Astrocyte (in vitro differentiated cells and primary cell): ENCODE measurements at regions not wholly inside any gene's neighbourhood (a gene's known extent, or its start where the extent isn't known, plus 50 kb on each side); places are given as distances from the start of the nearest gene placed in this dataset.

Source experiments
- DNase-seq: peaks from one replicate; pipeline ENCODE4 v3.0.0-alpha.2; 2010; ENCODE audit warnings: low read depth
- FAIRE-seq: peaks from 2 replicates; lab custom pipeline; 2011; peaks lifted over from hg19 to GRCh38; lab: Jason Lieb, UNC
- H2AFZ ChIP-seq: 2 replicates; pipeline ENCODE4 v1.6.0; 2012; ENCODE audit warnings: low read depth, low read length, inconsistent platforms
- H3K27ac ChIP-seq: 2 replicates; pipeline ENCODE4 v1.5.1; 2011; ENCODE audit warnings: low read depth, low read length, inconsistent platforms
- H3K27me3 ChIP-seq: 2 replicates; pipeline ENCODE4 v1.6.0; 2011; ENCODE audit warnings: low read length, inconsistent platforms; ENCODE audit not compliant: insufficient read depth
- H3K36me3 ChIP-seq: 2 replicates; pipeline ENCODE4 v1.5.1; 2011; ENCODE audit warnings: low read length, inconsistent platforms; ENCODE audit not compliant: insufficient read depth
- H3K4me1 ChIP-seq: 2 replicates; pipeline ENCODE4 v1.5.1; 2011; ENCODE audit warnings: low read length, inconsistent platforms; ENCODE audit not compliant: insufficient read depth
- H3K4me2 ChIP-seq: 2 replicates; pipeline ENCODE4 v1.6.0; 2012; ENCODE audit warnings: low read length, inconsistent platforms
- H3K4me3 ChIP-seq: 2 replicates; pipeline ENCODE4 v1.5.1; 2011; ENCODE audit warnings: low read depth, mild to moderate bottlenecking, low read length, inconsistent platforms; ENCODE audit not compliant: insufficient read depth
- H3K79me2 ChIP-seq: 2 replicates; pipeline ENCODE4 v1.6.0; 2012; ENCODE audit warnings: mild to moderate bottlenecking, low read length, inconsistent platforms; ENCODE audit not compliant: insufficient read depth
- H3K9ac ChIP-seq: 2 replicates; pipeline ENCODE4 v1.6.0; 2012; ENCODE audit warnings: mild to moderate bottlenecking, low read length, inconsistent platforms
- H3K9me3 ChIP-seq: 2 replicates; pipeline ENCODE4 v1.5.1; 2012; ENCODE audit warnings: low read depth, mild to moderate bottlenecking, low read length, inconsistent platforms; ENCODE audit not compliant: insufficient read depth
- H4K20me1 ChIP-seq: 2 replicates; pipeline ENCODE4 v1.6.0; 2012; ENCODE audit warnings: low read length, inconsistent platforms; ENCODE audit not compliant: insufficient read depth
- H3K27ac Mint-ChIP-seq: one replicate; pipeline ENCODE4 v1.8.0; 2021; ENCODE audit warnings: mild to moderate bottlenecking, mixed read lengths; ENCODE audit not compliant: unreplicated experiment
- H3K27me3 Mint-ChIP-seq: one replicate; pipeline ENCODE4 v1.8.0; 2021; ENCODE audit warnings: low read depth, mixed read lengths; ENCODE audit not compliant: unreplicated experiment
- H3K36me3 Mint-ChIP-seq: one replicate; pipeline ENCODE4 v1.8.0; 2021; ENCODE audit warnings: low read depth, mixed read lengths; ENCODE audit not compliant: unreplicated experiment
- H3K4me1 Mint-ChIP-seq: one replicate; pipeline ENCODE4 v1.8.0; 2021; ENCODE audit warnings: low read depth, mixed read lengths; ENCODE audit not compliant: unreplicated experiment
- H3K4me3 Mint-ChIP-seq: one replicate; pipeline ENCODE4 v1.8.0; 2021; ENCODE audit warnings: mild to moderate bottlenecking, moderate library complexity, mixed read lengths; ENCODE audit not compliant: unreplicated experiment
- H3K9me3 Mint-ChIP-seq: one replicate; pipeline ENCODE4 v1.8.0; 2021; ENCODE audit warnings: mild to moderate bottlenecking, mixed read lengths; ENCODE audit not compliant: unreplicated experiment
- CTCF ChIP-seq: IDR thresholded peaks from 2 replicates; pipeline ENCODE4 v1.5.1; 2011; ENCODE audit warnings: low read depth, mild to moderate bottlenecking, inconsistent platforms, low read length, moderate library complexity; ENCODE audit not compliant: insufficient read depth
- EZH2 ChIP-seq: IDR thresholded peaks from 2 replicates; pipeline ENCODE4 v1.6.1; 2012; ENCODE audit warnings: mild to moderate bottlenecking, low read length, inconsistent platforms; ENCODE audit not compliant: insufficient read depth

GRCh38 chr2:158002079-158002478, 99.6 kb upstream of the UPP2 start:
- Mint-ChIP-seq H3K9me3 (no peaks in the 10 kb centered on the region), H3K4me3 (no peak overlapping the region), H3K4me1 (no peaks in the 10 kb centered on the region), H3K27me3 (no peaks in the 10 kb centered on the region), H3K36me3 (no peaks in the 10 kb centered on the region), H3K27ac (no peak overlapping the region)
- Histone ChIP-seq H3K79me2 (no peaks in the 10 kb centered on the region), H3K4me1 (no peaks in the 10 kb centered on the region), H3K36me3 (no peaks in the 10 kb centered on the region), H3K27ac (no peak overlapping the region), H3K4me3 (no peak overlapping the region), H3K9ac (no peak overlapping the region), H3K27me3 (no peaks in the 10 kb centered on the region), H4K20me1 (no peaks in the 10 kb centered on the region), H2AFZ (no peak overlapping the region), H3K9me3 (no peaks in the 10 kb centered on the region), H3K4me2 (no peak overlapping the region)
- FAIRE-seq (no peak), DNase-seq (no peak)
- TF ChIP-seq EZH2 (no peak), CTCF (no peak)

- no peak overlapping the region for H2AFZ ChIP-seq
- H3K27ac Mint-ChIP-seq: no peak overlapping the region
- H3K36me3 Mint-ChIP-seq: no peaks in the 10 kb centered on the region
- no peaks in the 10 kb centered on the region for H4K20me1 ChIP-seq
- H3K27me3 Mint-ChIP-seq: no peaks in the 10 kb centered on the region
- DNase-seq (no peak), FAIRE-seq (no peak)
- H3K36me3 ChIP-seq: no peaks in the 10 kb centered on the region
- H3K4me1 ChIP-seq: no peaks in the 10 kb centered on the region
- H3K4me3 Mint-ChIP-seq: no peak overlapping the region
- no peaks in the 10 kb centered on the region for H3K27me3 ChIP-seq
- H3K4me1 Mint-ChIP-seq: no peaks in the 10 kb centered on the region
- H3K9ac ChIP-seq: no peak overlapping the region
- no peaks in the 10 kb centered on the region for H3K9me3 Mint-ChIP-seq
- H3K79me2 ChIP-seq: no peaks in the 10 kb centered on the region
- H3K4me3 ChIP-seq: no peak overlapping the region
- H3K9me3 ChIP-seq: no peaks in the 10 kb centered on the region
- no peak for TF ChIP-seq CTCF
- TF ChIP-seq EZH2: no peak
- no peak overlapping the region for H3K4me2 ChIP-seq
- no peak overlapping the region for H3K27ac ChIP-seq
These were observed 104.9 kb upstream of the UPP2 start for GRCh38 chr2:157996799-157997198.

- Mint-ChIP-seq H3K36me3 (no peaks in the 10 kb centered on the region), H3K4me1 (no peaks in the 10 kb centered on the region), H3K4me3 (no peak overlapping the region), H3K27ac (no peak overlapping the region), H3K27me3 (no peaks in the 10 kb centered on the region), H3K9me3 (no peaks in the 10 kb centered on the region)
- TF ChIP-seq EZH2: no peak
- TF ChIP-seq CTCF: no peak
- Histone ChIP-seq H3K36me3 (no peaks in the 10 kb centered on the region), H2AFZ (no peak overlapping the region), H3K27ac (no peak overlapping the region), H3K4me1 (no peaks in the 10 kb centered on the region), H3K4me3 (no peak overlapping the region), H3K9me3 (no peaks in the 10 kb centered on the region), H4K20me1 (no peaks in the 10 kb centered on the region), H3K9ac (no peak overlapping the region), H3K79me2 (no peaks in the 10 kb centered on the region), H3K4me2 (no peak overlapping the region), H3K27me3 (peaks cover 2% of the 10 kb centered on the region)
- no peak for FAIRE-seq
- DNase-seq: no peak
These were observed 106.6 kb upstream of the UPP2 start for GRCh38 chr2:157995117-157995516.
